RWPE2 (cell line): ENCODE measurements at regions not wholly inside any gene's neighbourhood (a gene's known extent, or its start where the extent isn't known, plus 50 kb on each side); places are given as distances from the start of the nearest gene placed in this dataset.

Experiments
- ATAC-seq: fragments of 200-7000 bp; cut with Tn5 transposase; 3 replicates; pipeline ENCODE4 v1.9.1; 2021; ENCODE audit warnings: low read depth
- DNase-seq: peaks from one replicate; pipeline ENCODE4 v3.0.0-alpha.2; 2020; ENCODE audit warnings: low spot score
- H3K27ac ChIP-seq: fragments of 450-650 bp; 2 replicates; pipeline ENCODE4 v1.5.1; 2017; ENCODE audit warnings: mild to moderate bottlenecking; ENCODE audit not compliant: poor library complexity, severe bottlenecking
- H3K27me3 ChIP-seq: fragments of 250-450 bp; sonication (Bioruptor Pico); 2 replicates; pipeline ENCODE4 v1.5.1; 2021; ENCODE audit warnings: mild to moderate bottlenecking, moderate library complexity; ENCODE audit not compliant: insufficient read depth, poor library complexity, severe bottlenecking
- H3K36me3 ChIP-seq: fragments of 250-450 bp; sonication (Bioruptor Pico); 2 replicates; pipeline ENCODE4 v1.5.1; 2020; ENCODE audit warnings: low read depth, mild to moderate bottlenecking, moderate library complexity
- H3K4me1 ChIP-seq: fragments of 250-450 bp; sonication (Bioruptor Pico); 2 replicates; pipeline ENCODE4 v1.5.1; 2021; ENCODE audit warnings: mild to moderate bottlenecking, moderate library complexity; ENCODE audit not compliant: insufficient read depth, poor library complexity, severe bottlenecking
- H3K4me3 ChIP-seq: fragments of 250-450 bp; sonication (Bioruptor Pico); 2 replicates; pipeline ENCODE4 v1.5.1; 2021; ENCODE audit warnings: mild to moderate bottlenecking, moderate library complexity; ENCODE audit not compliant: severe bottlenecking
- H3K9me3 ChIP-seq: fragments of 250-450 bp; sonication (Bioruptor Pico); 2 replicates; pipeline ENCODE4 v1.5.1; 2021; ENCODE audit warnings: mild to moderate bottlenecking, moderate library complexity; ENCODE audit not compliant: severe bottlenecking
- CTCF ChIP-seq: fragments of 450-650 bp; IDR thresholded peaks from one replicate; pipeline ENCODE4 v1.5.1; 2017; ENCODE audit warnings: mild to moderate bottlenecking, moderate library complexity; ENCODE audit not compliant: poor library complexity, severe bottlenecking

GRCh38 chr16:61005952-61006351 lies 1030.3 kb downstream of the CDH8 start:
- Histone ChIP-seq H3K4me3 (no peak overlapping the region), H3K9me3 (no peaks in the 10 kb centered on the region), H3K36me3 (no peaks in the 10 kb centered on the region), H3K27ac (no peak overlapping the region), H3K27me3 (peaks cover 9% of the 10 kb centered on the region), H3K4me1 (no peaks in the 10 kb centered on the region)
- no peak for DNase-seq
- no peak for ATAC-seq
- no peak for TF ChIP-seq CTCF

GRCh38 chr16:61002479-61003204 lies 1033.6 kb downstream of the CDH8 start:
- H3K27ac ChIP-seq: no peak overlapping the region
- no peak for DNase-seq
- H3K9me3 ChIP-seq: no peaks in the 10 kb centered on the region
- no peak overlapping the region for H3K4me3 ChIP-seq
- H3K36me3 ChIP-seq: no peaks in the 10 kb centered on the region
- TF ChIP-seq CTCF: no peak
- H3K4me1 ChIP-seq: no peaks in the 10 kb centered on the region
- ATAC-seq: no peak
- peaks cover 11% of the 10 kb centered on the region for H3K27me3 ChIP-seq

GRCh38 chr16:60991886-60992285 lies 1044.4 kb downstream of the CDH8 start:
- H3K9me3 ChIP-seq: no peaks in the 10 kb centered on the region
- no peaks in the 10 kb centered on the region for H3K27me3 ChIP-seq
- no peaks in the 10 kb centered on the region for H3K4me1 ChIP-seq
- H3K27ac ChIP-seq: no peak overlapping the region
- H3K36me3 ChIP-seq: no peaks in the 10 kb centered on the region
- DNase-seq (no peak), ATAC-seq (no peak)
- H3K4me3 ChIP-seq: no peak overlapping the region
- TF ChIP-seq CTCF: peak; percentile 18

- no peaks in the 10 kb centered on the region for H3K9me3 ChIP-seq
- H3K4me3 ChIP-seq: no peak overlapping the region
- no peak for TF ChIP-seq CTCF
- no peaks in the 10 kb centered on the region for H3K27me3 ChIP-seq
- H3K4me1 ChIP-seq: no peaks in the 10 kb centered on the region
- no peaks in the 10 kb centered on the region for H3K36me3 ChIP-seq
- DNase-seq (no peak), ATAC-seq (no peak)
- no peak overlapping the region for H3K27ac ChIP-seq
Observed at GRCh38 chr16:60989592-60989991, 1046.6 kb downstream of the CDH8 start.

- DNase-seq (no peak), ATAC-seq (no peak)
- Histone ChIP-seq H3K4me1 (no peaks in the 10 kb centered on the region), H3K4me3 (no peak overlapping the region), H3K27me3 (no peaks in the 10 kb centered on the region), H3K36me3 (no peaks in the 10 kb centered on the region), H3K9me3 (no peaks in the 10 kb centered on the region), H3K27ac (no peak overlapping the region)
- no peak for TF ChIP-seq CTCF
Observed at GRCh38 chr16:60979119-60979518, 1057.1 kb downstream of the CDH8 start.
